ENCODE measurements at regions not wholly inside any gene's neighbourhood (a gene's known extent, or its start where the extent isn't known, plus 50 kb on each side); places are given as distances from the start of the nearest gene placed in this dataset.

DNA sequence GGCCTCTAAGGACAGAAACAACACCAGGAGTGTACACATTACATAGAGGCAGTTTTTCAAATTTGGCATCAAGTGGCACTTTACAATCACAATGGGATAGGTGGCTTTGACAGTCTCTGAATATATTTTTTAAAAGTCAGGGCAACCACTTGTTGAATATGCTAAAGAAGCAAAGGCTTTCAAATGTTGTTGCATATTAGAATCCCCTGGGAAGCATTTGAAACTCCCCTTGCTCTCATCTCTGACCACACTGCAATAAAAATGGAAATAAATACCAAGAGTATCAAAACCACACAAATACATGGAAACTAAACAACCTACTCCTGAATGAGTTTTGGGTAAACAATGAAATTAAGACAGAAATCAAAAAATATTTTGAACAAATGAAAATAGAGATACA lies 106.5 kb upstream of the RAB11FIP2 start:
- no peak for TF ChIP-seq CTCF (conservative IDR thresholded peaks at IDR 0.05)
- TF ChIP-seq ZFX (IDR thresholded peaks at IDR 0.05), result no peak
